VCaP (cell line): ENCODE measurements at regions not wholly inside any gene's neighbourhood (a gene's known extent, or its start where the extent isn't known, plus 50 kb on each side); places are given as distances from the start of the nearest gene placed in this dataset.

ENCODE experiments used
- H3K27ac ChIP-seq: fragments of 450-650 bp; 2 replicates; pipeline ENCODE4 v1.5.1; 2017
- CTCF ChIP-seq: fragments of 450-650 bp; conservative IDR thresholded peaks from 2 replicates; pipeline ENCODE4 v1.5.1; 2017; ENCODE audit warnings: mild to moderate bottlenecking, moderate library complexity

- no peak overlapping the region for H3K27ac ChIP-seq
- no peak for TF ChIP-seq CTCF
Measured at GRCh38 chr2:204365811-204366210, 179.5 kb upstream of the PARD3B start.

- no peak for TF ChIP-seq CTCF
- no peak overlapping the region for H3K27ac ChIP-seq
Measured at GRCh38 chr2:204367466-204367865, 177.8 kb upstream of the PARD3B start.

- no peak for TF ChIP-seq CTCF
- H3K27ac ChIP-seq, result no peak overlapping the region
Measured at GRCh38 chr2:204370172-204370718, 175.0 kb upstream of the PARD3B start.

GRCh38 chr2:204373942-204374341, 171.3 kb upstream of the PARD3B start:
- no peak for TF ChIP-seq CTCF
- H3K27ac ChIP-seq, result no peak overlapping the region

GRCh38 chr2:204380141-204380881, 165.0 kb upstream of the PARD3B start:
- no peak overlapping the region for H3K27ac ChIP-seq
- no peak for TF ChIP-seq CTCF

GRCh38 chr2:204386668-204387067, 158.6 kb upstream of the PARD3B start:
- no peak for TF ChIP-seq CTCF
- H3K27ac ChIP-seq, result no peak overlapping the region

- TF ChIP-seq CTCF, result no peak
- no peak overlapping the region for H3K27ac ChIP-seq
Measured at GRCh38 chr2:204389120-204389519, 156.2 kb upstream of the PARD3B start.
